ENCODE measurements at regions not wholly inside any gene's neighbourhood (a gene's known extent, or its start where the extent isn't known, plus 50 kb on each side); places are given as distances from the start of the nearest gene placed in this dataset.

DNA sequence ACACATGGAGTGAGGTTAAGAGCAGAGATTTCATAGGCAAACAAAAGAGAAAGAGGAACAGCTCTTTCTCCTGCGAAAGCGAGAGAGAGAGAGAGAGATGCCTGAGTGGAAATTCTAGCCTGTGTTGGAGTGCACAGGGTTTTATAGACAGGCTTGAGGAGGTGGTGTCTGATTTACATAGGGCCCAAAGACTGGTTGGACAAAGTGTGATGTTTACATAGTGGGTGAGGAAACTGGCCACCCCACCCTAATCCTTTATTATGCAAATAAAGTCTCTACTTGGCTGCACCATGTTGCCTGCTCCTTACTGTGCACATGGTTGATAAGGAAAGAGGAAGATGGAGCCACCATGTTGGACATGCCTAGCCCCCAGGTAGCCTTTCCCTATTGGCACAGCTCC lies 967.8 kb upstream of the SORCS1 start:
- Mint-ChIP-seq H3K4me3 (no peak overlapping the region), H3K4me1 (no peaks in the 10 kb centered on the region), H3K9me3 (peaks cover 3% of the 10 kb centered on the region), H3K27ac (no peak overlapping the region), H3K27me3 (no peaks in the 10 kb centered on the region), H3K36me3 (ENCODE audit: low read depth) (no peaks in the 10 kb centered on the region)
- DNase-seq (no peak), ATAC-seq (ENCODE audit: low read depth) (no peak)
- intact Hi-C loops (cut with micrococcal nuclease) = no loop called here
- ChIA-PET POLR2A (no interaction called here), CTCF (no interaction called here)
- TF ChIP-seq, protein P1, sequence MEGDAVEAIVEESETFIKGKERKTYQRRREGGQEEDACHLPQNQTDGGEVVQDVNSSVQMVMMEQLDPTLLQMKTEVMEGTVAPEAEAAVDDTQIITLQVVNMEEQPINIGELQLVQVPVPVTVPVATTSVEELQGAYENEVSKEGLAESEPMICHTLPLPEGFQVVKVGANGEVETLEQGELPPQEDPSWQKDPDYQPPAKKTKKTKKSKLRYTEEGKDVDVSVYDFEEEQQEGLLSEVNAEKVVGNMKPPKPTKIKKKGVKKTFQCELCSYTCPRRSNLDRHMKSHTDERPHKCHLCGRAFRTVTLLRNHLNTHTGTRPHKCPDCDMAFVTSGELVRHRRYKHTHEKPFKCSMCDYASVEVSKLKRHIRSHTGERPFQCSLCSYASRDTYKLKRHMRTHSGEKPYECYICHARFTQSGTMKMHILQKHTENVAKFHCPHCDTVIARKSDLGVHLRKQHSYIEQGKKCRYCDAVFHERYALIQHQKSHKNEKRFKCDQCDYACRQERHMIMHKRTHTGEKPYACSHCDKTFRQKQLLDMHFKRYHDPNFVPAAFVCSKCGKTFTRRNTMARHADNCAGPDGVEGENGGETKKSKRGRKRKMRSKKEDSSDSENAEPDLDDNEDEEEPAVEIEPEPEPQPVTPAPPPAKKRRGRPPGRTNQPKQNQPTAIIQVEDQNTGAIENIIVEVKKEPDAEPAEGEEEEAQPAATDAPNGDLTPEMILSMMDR (IDR thresholded peaks at IDR 0.05) = no peak

DNA sequence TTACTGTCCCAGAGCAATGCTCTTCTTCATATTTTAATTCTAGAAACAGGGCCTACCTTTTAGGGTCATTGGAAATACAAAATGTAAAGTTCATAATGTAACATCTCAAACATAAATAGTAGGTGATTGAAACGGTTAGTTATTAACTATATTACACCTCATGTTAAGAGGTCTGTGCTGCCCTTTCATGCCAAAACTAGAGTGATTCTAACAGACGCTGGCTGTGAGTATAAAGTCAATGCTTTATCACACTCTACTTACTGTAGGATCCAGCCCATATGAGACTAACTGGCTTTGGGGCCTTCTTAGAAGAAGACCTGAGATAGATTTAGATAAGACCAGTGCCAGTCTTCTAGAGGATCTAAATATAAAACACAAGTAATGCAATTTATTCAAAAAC lies 966.1 kb upstream of the SORCS1 start:
- H3K27ac Mint-ChIP-seq = no peak overlapping the region
- DNase-seq = no peak
- intact Hi-C loops (cut with micrococcal nuclease) = no loop called here

GRCh38 chr10:108112218-108112617 lies 947.7 kb upstream of the SORCS1 start:
- Mint-ChIP-seq H3K4me3 (no peak overlapping the region), H3K9me3 (peaks cover 5% of the 10 kb centered on the region), H3K27me3 (no peaks in the 10 kb centered on the region), H3K36me3 (ENCODE audit: low read depth) (no peaks in the 10 kb centered on the region), H3K27ac (no peak overlapping the region), H3K4me1 (no peaks in the 10 kb centered on the region)
- DNase-seq (no peak), ATAC-seq (ENCODE audit: low read depth) (no peak)
- TF ChIP-seq, protein P1 (IDR thresholded peaks at IDR 0.05) = no peak
- CTCF ChIA-PET = no interaction called here
- intact Hi-C loops (cut with micrococcal nuclease) = no loop called here
- POLR2A ChIA-PET = no interaction called here

More for the DNA sequence above, 966.1 kb upstream of the SORCS1 start:
- Mint-ChIP-seq H3K27me3 (no peaks in the 10 kb centered on the region), H3K9me3 (no peaks in the 10 kb centered on the region), H3K4me1 (no peaks in the 10 kb centered on the region), H3K4me3 (no peak overlapping the region), H3K36me3 (ENCODE audit: low read depth) (no peaks in the 10 kb centered on the region)
- ChIA-PET CTCF (no interaction called here), POLR2A (no interaction called here)
- ATAC-seq (ENCODE audit: low read depth) = no peak
- TF ChIP-seq, protein P1 (IDR thresholded peaks at IDR 0.05) = no peak

GRCh38 chr10:108104551-108105156 lies 940.1 kb upstream of the SORCS1 start:
- TF ChIP-seq, protein P1 (IDR thresholded peaks at IDR 0.05) = no peak
- Mint-ChIP-seq H3K4me1 (no peaks in the 10 kb centered on the region), H3K27ac (no peak overlapping the region), H3K9me3 (no peaks in the 10 kb centered on the region), H3K27me3 (no peaks in the 10 kb centered on the region), H3K36me3 (ENCODE audit: low read depth) (no peaks in the 10 kb centered on the region), H3K4me3 (no peak overlapping the region)
- intact Hi-C loops (cut with micrococcal nuclease) = no loop called here
- ATAC-seq (ENCODE audit: low read depth) (no peak), DNase-seq (no peak)
- CTCF ChIA-PET = no interaction called here
- POLR2A ChIA-PET = no interaction called here

GRCh38 chr10:108097258-108097657 lies 932.8 kb upstream of the SORCS1 start:
- intact Hi-C loops (cut with micrococcal nuclease) = no loop called here
- no peaks in the 10 kb centered on the region for H3K36me3 Mint-ChIP-seq (ENCODE audit: low read depth)
- H3K4me3 Mint-ChIP-seq = no peak overlapping the region
- DNase-seq = no peak
- POLR2A ChIA-PET = no interaction called here
- CTCF ChIA-PET = no interaction called here
- H3K27ac Mint-ChIP-seq = no peak overlapping the region
- H3K9me3 Mint-ChIP-seq = no peaks in the 10 kb centered on the region
- no peaks in the 10 kb centered on the region for H3K27me3 Mint-ChIP-seq
- TF ChIP-seq, protein P1 (IDR thresholded peaks at IDR 0.05) = no peak
- ATAC-seq (ENCODE audit: low read depth) = no peak
- no peaks in the 10 kb centered on the region for H3K4me1 Mint-ChIP-seq
